K562 (cell line): ENCODE measurements at regions not wholly inside any gene's neighbourhood (a gene's known extent, or its start where the extent isn't known, plus 50 kb on each side); places are given as distances from the start of the nearest gene placed in this dataset.

Source experiments
- CLOCK ChIP-seq: fragments of 250-450 bp; sonication (Bioruptor Pico); IDR thresholded peaks from 2 replicates; pipeline ENCODE4 v1.4.0; 2020; ENCODE audit warnings: mild to moderate bottlenecking, moderate library complexity, borderline replicate concordance
- EHMT2 ChIP-seq: fragments of 450-650 bp; IDR thresholded peaks from 2 replicates; pipeline ENCODE4 v1.6.1; 2018; ENCODE audit warnings: antibody characterized with exemption
- FOXA1 ChIP-seq: fragments of 450-650 bp; IDR thresholded peaks from 2 replicates; pipeline ENCODE4 v1.6.1; 2016; ENCODE audit warnings: mild to moderate bottlenecking, borderline replicate concordance
- FOXP1 ChIP-seq: sonication (generic); formaldehyde crosslinking; IDR thresholded peaks from 2 replicates; pipeline ENCODE4 v1.8.0; 2022; ENCODE audit warnings: mild to moderate bottlenecking, missing genetic modification reagents
- SRF ChIP-seq, 2 experiments: fragments of 250-450, 450-650 bp in 1 of 2; sonication (Bioruptor Pico) in 1 of 2; sonication (generic) in 1 of 2; formaldehyde crosslinking; IDR thresholded peaks; 2 replicates each; pipeline versions ENCODE4 v1.5.0 to v1.5.1; 2020 to 2022; ENCODE audit warnings: mild to moderate bottlenecking in 1 of 2, missing genetic modification reagents in 1 of 2
- ZBTB1 ChIP-seq: sonication (generic); formaldehyde crosslinking; IDR thresholded peaks from 2 replicates; pipeline ENCODE4 v1.8.1; 2023; ENCODE audit warnings: missing genetic modification reagents, low read depth, mild to moderate bottlenecking, borderline replicate concordance
- ZHX1 ChIP-seq: fragments of 150-350 bp; conservative IDR thresholded peaks from 2 replicates; pipeline ENCODE4 v1.6.1; 2014; ENCODE audit warnings: low read length
- ZNF57 ChIP-seq: fragments of 450-650 bp; formaldehyde crosslinking; IDR thresholded peaks from 2 replicates; pipeline ENCODE4 v1.4.0; 2020; ENCODE audit warnings: mild to moderate bottlenecking, moderate library complexity
- TF ChIP-seq, protein P1 (sequence below), 3 experiments: IDR thresholded peaks in 2 of 3; conservative IDR thresholded peaks in 1 of 3; 2 replicates each; pipeline ENCODE4 v1.5.1; 2011 to 2012; ENCODE audit warnings: low read length in 3 of 3, mild to moderate bottlenecking in 3 of 3, control low read depth in 2 of 3, improper control_type of control experiment in 1 of 3, inconsistent platforms in 1 of 3, low read depth in 1 of 3, mixed read lengths in 1 of 3, moderate library complexity in 1 of 3; ENCODE audit not compliant: insufficient read depth in 2 of 3

DNA sequence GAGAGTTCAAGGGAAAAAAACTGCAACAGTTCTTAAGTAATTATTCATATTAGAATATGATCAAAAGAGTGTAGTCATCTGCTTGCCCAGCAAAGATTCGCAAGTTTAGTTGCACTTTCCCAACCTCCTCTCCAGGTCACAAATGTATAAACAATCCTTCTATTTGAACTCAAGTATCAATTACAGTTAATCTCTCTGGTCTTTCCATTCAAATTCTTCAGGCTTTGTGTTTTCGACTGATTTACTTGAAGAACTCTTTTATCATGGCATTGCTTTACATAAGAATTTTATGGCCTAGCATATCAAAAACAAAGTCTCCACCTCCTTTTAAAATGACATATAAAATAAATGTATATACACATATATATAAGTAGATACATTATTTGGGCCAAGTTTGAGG lies 1009.6 kb upstream of the DIAPH2 start:
- TF ChIP-seq SRF (CRISPR knock-in tag; IDR thresholded peaks at IDR 0.05) (no peak), FOXA1 (no peak), ZHX1 (no peak), ZBTB1 (CRISPR knock-in tag) (no peak), ZNF57 (no peak), FOXP1 (no peak), CLOCK (no peak), EHMT2 (no peak)
- TF ChIP-seq, protein P1, sequence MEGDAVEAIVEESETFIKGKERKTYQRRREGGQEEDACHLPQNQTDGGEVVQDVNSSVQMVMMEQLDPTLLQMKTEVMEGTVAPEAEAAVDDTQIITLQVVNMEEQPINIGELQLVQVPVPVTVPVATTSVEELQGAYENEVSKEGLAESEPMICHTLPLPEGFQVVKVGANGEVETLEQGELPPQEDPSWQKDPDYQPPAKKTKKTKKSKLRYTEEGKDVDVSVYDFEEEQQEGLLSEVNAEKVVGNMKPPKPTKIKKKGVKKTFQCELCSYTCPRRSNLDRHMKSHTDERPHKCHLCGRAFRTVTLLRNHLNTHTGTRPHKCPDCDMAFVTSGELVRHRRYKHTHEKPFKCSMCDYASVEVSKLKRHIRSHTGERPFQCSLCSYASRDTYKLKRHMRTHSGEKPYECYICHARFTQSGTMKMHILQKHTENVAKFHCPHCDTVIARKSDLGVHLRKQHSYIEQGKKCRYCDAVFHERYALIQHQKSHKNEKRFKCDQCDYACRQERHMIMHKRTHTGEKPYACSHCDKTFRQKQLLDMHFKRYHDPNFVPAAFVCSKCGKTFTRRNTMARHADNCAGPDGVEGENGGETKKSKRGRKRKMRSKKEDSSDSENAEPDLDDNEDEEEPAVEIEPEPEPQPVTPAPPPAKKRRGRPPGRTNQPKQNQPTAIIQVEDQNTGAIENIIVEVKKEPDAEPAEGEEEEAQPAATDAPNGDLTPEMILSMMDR (IDR thresholded peaks at IDR 0.05 in 2 of 3, conservative IDR thresholded peaks at IDR 0.05 in 1 of 3; ENCODE audit: insufficient read depth in 2 of 3, low read depth in 1 of 3, low read length in 3 of 3): no peak
